Esophagus squamous epithelium (tissue), 5 donors: ENCODE measurements at regions not wholly inside any gene's neighbourhood (a gene's known extent, or its start where the extent isn't known, plus 50 kb on each side); places are given as distances from the start of the nearest gene placed in this dataset.

Experiments used
- DNase-seq: peaks from one replicate; lab custom pipeline; 2025; lab: John Stamatoyannopoulos, UW
- H3K27ac ChIP-seq, 4 donors: fragments of 200-600 bp; sonication (generic); one replicate each; pipeline ENCODE4 v1.5.1; 2016 to 2019; ENCODE audit warnings: mild to moderate bottlenecking in 1 of 4
- H3K27me3 ChIP-seq, 4 donors: fragments of 200-600 bp; sonication (generic); 1 replicate in 3 of 4; 2 replicates in 1 of 4; pipeline versions ENCODE4 v1.5.1 to v1.6.0; 2017 to 2021; ENCODE audit warnings: antibody characterized with exemption in 1 of 4
- H3K36me3 ChIP-seq, 3 donors: fragments of 200-600 bp; sonication (generic); one replicate each; pipeline ENCODE4 v1.5.1; 2016 to 2019
- H3K4me1 ChIP-seq, 3 donors: fragments of 200-600 bp; sonication (generic); one replicate each; pipeline ENCODE4 v1.5.1; 2017 to 2019
- H3K4me3 ChIP-seq, 4 donors: fragments of 200-600 bp; sonication (generic); 1 replicate in 3 of 4; 2 replicates in 1 of 4; pipeline ENCODE4 v1.5.1; 2016 to 2019; ENCODE audit warnings: mild to moderate bottlenecking in 2 of 4, moderate library complexity in 1 of 4
- H3K9me3 ChIP-seq, 3 donors: fragments of 200-600 bp; sonication (generic); one replicate each; pipeline ENCODE4 v1.5.1; 2016 to 2019
- POLR2A ChIP-seq, 4 donors: fragments of 450-650 bp; IDR thresholded peaks; one replicate each; pipeline ENCODE4 v1.6.1; 2017; ENCODE audit warnings: antibody characterized with exemption in 4 of 4, mild to moderate bottlenecking in 4 of 4, moderate library complexity in 3 of 4
- WGBS, 2 donors: methylation state at CpG; one replicate each; pipeline ENCODE4 v1.1.5; 2018; 5-methylcytosine and 5-hydroxymethylcytosine counted together
- intact Hi-C: fragments of 100-400 bp; cut with DNase I; formaldehyde crosslinking; loops from one replicate; pipeline ENCODE4 v1.15.0; 2022
- TF ChIP-seq, protein P1 (sequence below), 6 experiments: fragments of 450-650 bp in 4 of 6; fragments of 200-600 bp in 2 of 6; sonication (generic) in 2 of 6; IDR thresholded peaks; one replicate each; pipeline ENCODE4 v1.5.1; 2016 to 2019; ENCODE audit warnings: antibody characterized with exemption in 6 of 6, mild to moderate bottlenecking in 4 of 6, moderate library complexity in 4 of 6
- donor health status: DM: yes; HTN: yes; CAD: no.

DNA sequence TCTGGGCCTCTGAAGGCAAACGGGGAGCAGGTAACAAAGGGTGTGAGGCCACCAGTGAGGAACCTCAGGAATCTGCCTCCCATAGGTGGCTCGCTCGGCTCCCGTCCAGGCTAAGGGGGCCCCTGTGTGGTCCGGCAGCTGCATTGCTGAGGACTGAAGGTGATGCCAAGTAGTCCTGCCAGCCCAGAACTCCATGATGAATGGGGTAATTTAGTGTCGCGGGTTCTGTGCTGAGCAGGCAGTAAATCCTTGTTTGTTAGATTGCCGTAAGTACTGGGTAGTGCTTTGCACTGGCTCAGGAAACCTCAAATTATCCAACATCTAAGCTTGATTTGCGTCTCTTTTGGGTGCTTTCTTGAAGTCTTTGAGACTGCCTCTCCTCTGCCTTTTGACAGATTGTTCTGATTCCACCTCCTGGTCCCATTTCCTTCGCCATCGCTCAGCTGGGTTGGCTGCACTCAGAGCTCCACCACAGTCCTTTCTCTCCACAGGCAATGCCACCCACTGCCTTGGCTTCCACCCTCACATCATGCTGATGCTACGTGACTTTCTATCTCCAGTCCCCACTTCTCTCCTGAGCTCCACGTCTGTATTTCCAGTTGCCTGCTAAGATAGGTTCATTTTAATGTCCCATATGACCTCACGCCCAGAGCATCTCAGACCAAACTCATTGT lies 392.0 kb downstream of the FUT8 start:
- Histone ChIP-seq H3K27ac (no peak overlapping the region), H3K4me3 (no peak overlapping the region), H3K27me3 (no peaks in the 10 kb centered on the region), H3K4me1 (no peaks in the 10 kb centered on the region), H3K9me3 (peaks cover 0 to 12% (median 11%) of the 10 kb centered on the region in 3 donors), H3K36me3 (no peaks in the 10 kb centered on the region)
- intact Hi-C loops: no loop called here
- TF ChIP-seq, protein P1, sequence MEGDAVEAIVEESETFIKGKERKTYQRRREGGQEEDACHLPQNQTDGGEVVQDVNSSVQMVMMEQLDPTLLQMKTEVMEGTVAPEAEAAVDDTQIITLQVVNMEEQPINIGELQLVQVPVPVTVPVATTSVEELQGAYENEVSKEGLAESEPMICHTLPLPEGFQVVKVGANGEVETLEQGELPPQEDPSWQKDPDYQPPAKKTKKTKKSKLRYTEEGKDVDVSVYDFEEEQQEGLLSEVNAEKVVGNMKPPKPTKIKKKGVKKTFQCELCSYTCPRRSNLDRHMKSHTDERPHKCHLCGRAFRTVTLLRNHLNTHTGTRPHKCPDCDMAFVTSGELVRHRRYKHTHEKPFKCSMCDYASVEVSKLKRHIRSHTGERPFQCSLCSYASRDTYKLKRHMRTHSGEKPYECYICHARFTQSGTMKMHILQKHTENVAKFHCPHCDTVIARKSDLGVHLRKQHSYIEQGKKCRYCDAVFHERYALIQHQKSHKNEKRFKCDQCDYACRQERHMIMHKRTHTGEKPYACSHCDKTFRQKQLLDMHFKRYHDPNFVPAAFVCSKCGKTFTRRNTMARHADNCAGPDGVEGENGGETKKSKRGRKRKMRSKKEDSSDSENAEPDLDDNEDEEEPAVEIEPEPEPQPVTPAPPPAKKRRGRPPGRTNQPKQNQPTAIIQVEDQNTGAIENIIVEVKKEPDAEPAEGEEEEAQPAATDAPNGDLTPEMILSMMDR (IDR thresholded peaks at IDR 0.05): no peak
- no peak for TF ChIP-seq POLR2A (IDR thresholded peaks at IDR 0.05)
- WGBS, 2 donors: 65 to 68% methylated on average over 11 to 13 of the region's 14 CpGs
- no peak for DNase-seq

DNA sequence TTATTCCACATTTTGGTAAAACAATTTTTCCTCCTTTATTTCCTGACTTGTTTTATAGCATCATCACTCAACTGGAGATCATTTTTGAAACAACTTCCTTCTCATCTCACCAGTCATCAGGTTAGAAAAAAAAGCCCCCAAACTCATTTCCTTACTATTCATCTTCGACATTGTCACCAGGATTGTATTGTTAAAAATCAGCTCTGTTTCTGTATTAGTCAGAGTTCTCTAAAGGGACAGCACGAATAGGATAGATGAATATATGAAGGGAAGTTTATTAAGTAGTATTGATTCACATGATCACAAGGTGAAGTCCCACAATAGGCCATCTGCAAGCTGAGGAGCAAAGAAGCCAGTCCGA lies 392.6 kb downstream of the FUT8 start:
- intact Hi-C loops: no loop called here

DNA sequence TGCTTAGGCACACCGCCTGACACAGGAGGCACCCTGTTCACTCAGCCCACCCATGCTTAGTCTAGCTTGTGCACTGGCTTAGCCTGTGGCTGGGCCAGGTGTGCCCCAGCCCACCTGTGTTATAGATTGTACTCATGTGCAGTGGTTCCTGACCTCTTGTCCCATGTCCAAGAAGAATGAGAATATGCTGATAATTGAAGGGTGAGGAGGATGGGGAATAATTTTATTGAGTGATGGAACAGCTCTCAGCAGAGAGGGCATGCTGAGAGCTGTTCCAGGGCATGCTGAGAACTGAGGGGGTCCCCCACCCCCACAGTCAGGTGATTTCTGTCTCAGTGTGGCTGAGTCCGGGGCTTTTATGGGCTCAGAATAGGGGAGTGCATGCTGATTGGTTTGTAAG lies 395.9 kb downstream of the FUT8 start:
- Histone ChIP-seq H3K4me3 (no peak overlapping the region), H3K4me1 (no peaks in the 10 kb centered on the region), H3K27me3 (no peaks in the 10 kb centered on the region), H3K27ac (no peak overlapping the region), H3K36me3 (no peaks in the 10 kb centered on the region), H3K9me3 (peaks cover 0 to 12% (median 11%) of the 10 kb centered on the region in 3 donors)
- 88 to 94% methylated on average over 2 of the region's 2 CpGs for WGBS, 2 donors
- TF ChIP-seq POLR2A (IDR thresholded peaks at IDR 0.05): no peak
- TF ChIP-seq, protein P1 (IDR thresholded peaks at IDR 0.05): no peak
- DNase-seq: no peak
- intact Hi-C loops: no loop called here

More for the DNA sequence above, 392.6 kb downstream of the FUT8 start:
- no peak overlapping the region for H3K4me3 ChIP-seq
- peaks cover 0 to 12% (median 11%) of the 10 kb centered on the region in 3 donors for H3K9me3 ChIP-seq
- H3K27ac ChIP-seq: no peak overlapping the region
- TF ChIP-seq, protein P1 (IDR thresholded peaks at IDR 0.05): no peak
- no peak for TF ChIP-seq POLR2A (IDR thresholded peaks at IDR 0.05)
- no peaks in the 10 kb centered on the region for H3K4me1 ChIP-seq
- no peaks in the 10 kb centered on the region for H3K36me3 ChIP-seq
- H3K27me3 ChIP-seq: no peaks in the 10 kb centered on the region
- WGBS, 2 donors: 71 to 82% methylated on average over 2 to 3 of the region's 3 CpGs
- no peak for DNase-seq

DNA sequence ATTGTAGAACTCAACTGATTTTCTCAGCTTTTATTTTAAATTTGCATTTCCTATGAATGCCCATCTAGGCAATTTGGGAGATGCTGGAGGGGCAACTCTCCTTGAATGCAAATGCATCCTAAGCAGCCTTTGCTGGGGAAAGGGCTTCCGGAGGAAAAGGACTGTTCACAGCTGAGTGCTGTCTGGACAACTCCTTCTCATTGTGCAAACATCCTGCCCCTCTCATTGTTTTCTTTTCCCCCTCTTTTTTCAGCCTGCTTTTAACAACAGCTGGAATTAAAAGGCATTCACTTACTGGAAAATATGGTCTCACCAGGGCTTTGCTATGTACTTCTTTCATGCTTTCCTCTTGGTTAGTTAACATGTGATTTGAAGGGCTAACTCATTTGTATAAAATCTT lies 397.8 kb downstream of the FUT8 start:
- Histone ChIP-seq H3K36me3 (no peaks in the 10 kb centered on the region), H3K4me1 (no peaks in the 10 kb centered on the region), H3K27me3 (no peaks in the 10 kb centered on the region), H3K9me3 (peaks cover 0 to 12% (median 11%) of the 10 kb centered on the region in 3 donors), H3K27ac (no peak overlapping the region), H3K4me3 (no peak overlapping the region)
- WGBS, 2 donors: 14 to 50% methylated on average over 1 of the region's 1 CpG
- no peak for DNase-seq
- TF ChIP-seq, protein P1 (IDR thresholded peaks at IDR 0.05): no peak
- no peak for TF ChIP-seq POLR2A (IDR thresholded peaks at IDR 0.05)
- intact Hi-C loops: no loop called here

- H3K4me3 ChIP-seq: no peak overlapping the region
- no peaks in the 10 kb centered on the region for H3K4me1 ChIP-seq
- no peak for DNase-seq
- no peak overlapping the region for H3K27ac ChIP-seq
- no peaks in the 10 kb centered on the region for H3K9me3 ChIP-seq
- H3K27me3 ChIP-seq: peaks cover 0 to 5% (median 0%) of the 10 kb centered on the region in 4 donors
- H3K36me3 ChIP-seq: no peaks in the 10 kb centered on the region
- 76% methylated on average over 3 of the region's 3 CpGs for WGBS, 2 donors
- TF ChIP-seq POLR2A (IDR thresholded peaks at IDR 0.05): no peak
- TF ChIP-seq, protein P1 (IDR thresholded peaks at IDR 0.05): no peak
- intact Hi-C loops: no loop called here
Measured at GRCh38 chr14:65813760-65814384, 401.3 kb downstream of the FUT8 start.
